K562 (cell line): ENCODE measurements at regions not wholly inside any gene's neighbourhood (a gene's known extent, or its start where the extent isn't known, plus 50 kb on each side); places are given as distances from the start of the nearest gene placed in this dataset.

Experiments
- ATAC-seq: fragments of 200-7000 bp; cut with Tn5 transposase; 3 replicates; pipeline ENCODE4 v1.9.1; 2020; ENCODE audit warnings: moderate library complexity
- BruUV-seq: library from RNA; stranded (reverse); fragments of 400-500 nt; replicated peaks from 2 replicates; lab custom pipeline; 2021; lab: Mats Ljungman, UMichigan
- CTCF ChIA-PET: fragments of 300-600 bp; formaldehyde crosslinking; extraction: SDS; loops from one replicate; lab custom pipeline; 2021; ENCODE audit warnings: low intra/inter-chr PET ratio; lab: Yijun Ruan, JAX
- POLR2A ChIA-PET: fragments of 300-600, 350-650 bp; sonication (Branson Sonifier 250); formaldehyde crosslinking; extraction: SDS; loops from one replicate; lab custom pipeline; 2021; ENCODE audit warnings: antibody characterized with exemption, inconsistent platforms; lab: Yijun Ruan, JAX
- DNase-seq, 4 experiments: peaks; one replicate each; pipeline versions ENCODE4 v3.0.0 to v3.0.0-alpha.2; 2011 to 2018; ENCODE audit warnings: low spot score in 3 of 4, mixed read lengths in 3 of 4; ENCODE audit errors: extremely low read depth in 1 of 4
- FAIRE-seq: peaks from 2 replicates; lab custom pipeline; 2011; peaks lifted over from hg19 to GRCh38; lab: Jason Lieb, UNC
- H2AFZ ChIP-seq: 2 replicates; pipeline ENCODE4 v1.6.0; 2011; ENCODE audit warnings: low read depth, low read length, control low read depth, inconsistent platforms
- H3K27ac ChIP-seq: fragments of 200-600 bp; 3 replicates; pipeline ENCODE4 v1.8.0; 2011; ENCODE audit warnings: low read depth, mild to moderate bottlenecking, control low read depth, inconsistent platforms, low read length, moderate library complexity, mixed read lengths; ENCODE audit errors: extremely low read depth
- H3K27me3 ChIP-seq, 2 experiments: fragments of 300-600 bp in 1 of 2; 2 replicates in 1 of 2; 3 replicates in 1 of 2; pipeline versions ENCODE4 v1.6.0 to v1.8.0; 2011; ENCODE audit warnings: inconsistent platforms in 2 of 2, low read length in 2 of 2, mild to moderate bottlenecking in 1 of 2, mixed read lengths in 1 of 2, moderate library complexity in 1 of 2; ENCODE audit not compliant: control insufficient read depth in 2 of 2, insufficient read depth in 2 of 2
- H3K36me3 ChIP-seq: fragments of 300-600 bp; 3 replicates; pipeline ENCODE4 v1.8.0; 2011; ENCODE audit warnings: mild to moderate bottlenecking, low read length, inconsistent platforms; ENCODE audit not compliant: control insufficient read depth, insufficient read depth
- H3K4me1 ChIP-seq, 2 experiments: fragments of 200-600 bp in 1 of 2; replicated peaks in 1 of 2; 2 replicates in 1 of 2; 3 replicates in 1 of 2; pipeline versions ENCODE4 v1.5.1 to v1.8.0; 2011; ENCODE audit warnings: inconsistent platforms in 2 of 2, low read length in 2 of 2, mild to moderate bottlenecking in 1 of 2, mixed read lengths in 1 of 2, moderate library complexity in 1 of 2; ENCODE audit not compliant: control insufficient read depth in 2 of 2, insufficient read depth in 2 of 2
- H3K4me2 ChIP-seq: 2 replicates; pipeline ENCODE4 v1.6.1; 2011; ENCODE audit warnings: low read length, control low read depth, inconsistent platforms, mixed read lengths; ENCODE audit not compliant: insufficient read depth
- H3K4me3 ChIP-seq: fragments of 200-600 bp; sonication (generic), shearing (Covaris generic); 2 replicates; pipeline ENCODE4 v1.5.1; 2016; ENCODE audit warnings: control low read depth, inconsistent platforms
- H3K79me2 ChIP-seq: fragments of 200-600 bp; 3 replicates; pipeline ENCODE4 v1.8.0; 2011; ENCODE audit warnings: low read length, inconsistent platforms; ENCODE audit not compliant: control insufficient read depth, insufficient read depth
- H3K9ac ChIP-seq, 2 experiments: 2 replicates each; pipeline versions ENCODE4 v1.6.0 to v1.6.1; 2011; ENCODE audit warnings: low read depth in 2 of 2, low read length in 2 of 2, control low read depth in 1 of 2, inconsistent platforms in 1 of 2, mild to moderate bottlenecking in 1 of 2, mixed read lengths in 1 of 2; ENCODE audit not compliant: insufficient read depth in 1 of 2
- H3K9me1 ChIP-seq: one replicate; pipeline ENCODE4 v1.6.0; 2011; ENCODE audit warnings: inconsistent platforms, mild to moderate bottlenecking, low read length, moderate library complexity; ENCODE audit not compliant: control insufficient read depth, insufficient read depth
- H3K9me3 ChIP-seq: replicated peaks from 2 replicates; pipeline ENCODE4 v1.5.1; 2011; ENCODE audit warnings: low read depth, low read length, inconsistent platforms; ENCODE audit not compliant: control insufficient read depth, insufficient read depth
- H4K20me1 ChIP-seq: replicated peaks from 2 replicates; pipeline ENCODE4 v1.6.1; 2011; ENCODE audit warnings: low read length, inconsistent platforms, mixed read lengths; ENCODE audit not compliant: control insufficient read depth, insufficient read depth
- ARID2 ChIP-seq: fragments of 450-650 bp; IDR thresholded peaks from 2 replicates; pipeline ENCODE4 v1.6.1; 2017; ENCODE audit warnings: antibody characterized with exemption, mild to moderate bottlenecking
- HNRNPLL ChIP-seq: fragments of 200-400 bp; formaldehyde crosslinking; IDR thresholded peaks from 2 replicates; pipeline ENCODE4 v1.6.1; 2017; ENCODE audit warnings: low read length, low read depth, mild to moderate bottlenecking; ENCODE audit not compliant: poor library complexity, severe bottlenecking
- L3MBTL2 ChIP-seq: fragments of 450-650 bp; IDR thresholded peaks from 2 replicates; pipeline ENCODE4 v1.6.1; 2016; ENCODE audit warnings: mild to moderate bottlenecking, moderate library complexity
- LEF1 ChIP-seq: fragments of 450-650 bp; IDR thresholded peaks from 2 replicates; pipeline ENCODE4 v1.6.1; 2016; ENCODE audit warnings: mild to moderate bottlenecking
- NCOA4 ChIP-seq: fragments of 450-650 bp; IDR thresholded peaks from 2 replicates; pipeline ENCODE4 v1.6.1; 2018; ENCODE audit warnings: mild to moderate bottlenecking; ENCODE audit not compliant: partially characterized antibody
- RHOXF2B ChIP-seq: fragments of 250-450 bp; sonication (Bioruptor Pico); conservative IDR thresholded peaks from 2 replicates; pipeline ENCODE4 v1.5.1; 2021
- TAF1 ChIP-seq: IDR thresholded peaks from 2 replicates; pipeline ENCODE4 v1.6.1; 2011; ENCODE audit warnings: mild to moderate bottlenecking, low read length, moderate library complexity; ENCODE audit not compliant: insufficient read depth, control insufficient read depth, severe bottlenecking; ENCODE audit errors: extremely low read depth
- TCFL5 ChIP-seq: fragments of 250-450 bp; sonication (Bioruptor Pico); conservative IDR thresholded peaks from 2 replicates; pipeline ENCODE4 v1.6.1; 2021; ENCODE audit warnings: mild to moderate bottlenecking, moderate library complexity, matching md5 sums
- TEAD2 ChIP-seq: fragments of 450-650 bp; IDR thresholded peaks from 2 replicates; pipeline ENCODE4 v1.6.1; 2016; ENCODE audit warnings: missing genetic modification characterization, control low read depth, missing compliant biosample characterization
- ZNF143 ChIP-seq: sonication (generic); formaldehyde crosslinking; IDR thresholded peaks from 2 replicates; pipeline ENCODE4 v1.9.0; 2022; ENCODE audit warnings: mild to moderate bottlenecking, missing genetic modification reagents
- WGBS: fragments of 100-300 bp; shearing (Covaris generic); methylation state at CpG from one replicate; pipeline ENCODE4 v1.1.6; 2016; ENCODE audit warnings: low coverage, mixed read lengths; ENCODE audit not compliant: insufficient coverage; ENCODE audit errors: missing lambda C conversion rate; 5-methylcytosine and 5-hydroxymethylcytosine counted together
- in situ Hi-C: fragments of 300-500 bp; cut with MboI; formaldehyde crosslinking; loops from 4 replicates; pipeline ENCODE4 v1.15.0; 2018; ENCODE audit warnings: inconsistent platforms, mixed read lengths
- intact Hi-C: fragments of 100-400 bp; cut with micrococcal nuclease; formaldehyde crosslinking; loops from 2 replicates; pipeline ENCODE4 v1.14.2; 2022

GRCh38 chr1:219324171-219324570 lies 150.5 kb downstream of the LYPLAL1 start:
- ChIA-PET CTCF (no interaction called here), POLR2A (no interaction called here)
- H3K36me3 ChIP-seq: no peaks in the 10 kb centered on the region
- H3K4me2 ChIP-seq: no peak overlapping the region
- WGBS: 0% methylated on average over 4 of the region's 4 CpGs
- no peaks in the 10 kb centered on the region for H3K79me2 ChIP-seq
- no peak for FAIRE-seq
- H3K9me1 ChIP-seq: no peaks in the 10 kb centered on the region
- H3K27ac ChIP-seq: no peak overlapping the region
- intact Hi-C loops (no loop called here), in situ Hi-C loops (no loop called here)
- H4K20me1 ChIP-seq: no peaks in the 10 kb centered on the region
- no peak overlapping the region for H2AFZ ChIP-seq
- no TSS peak for BruUV-seq
- H3K4me3 ChIP-seq: no peak overlapping the region
- H3K27me3 ChIP-seq: no peaks in the 10 kb centered on the region
- no peaks in the 10 kb centered on the region for H3K4me1 ChIP-seq
- no peaks in the 10 kb centered on the region for H3K9me3 ChIP-seq
- TF ChIP-seq ARID2: no peak
- no peak for TF ChIP-seq TAF1
- no peak for TF ChIP-seq ZNF143 (CRISPR knock-in tag)
- TF ChIP-seq NCOA4: no peak
- TF ChIP-seq TCFL5: no peak
- no peak for TF ChIP-seq HNRNPLL
- TF ChIP-seq RHOXF2B: no peak
- no peak for TF ChIP-seq TEAD2
- TF ChIP-seq L3MBTL2: no peak
- TF ChIP-seq LEF1: no peak
- H3K9ac ChIP-seq: no peak overlapping the region
- no peak for DNase-seq
- no peak for ATAC-seq
